Prostate gland (tissue), 2 donors: ENCODE measurements at regions not wholly inside any gene's neighbourhood (a gene's known extent, or its start where the extent isn't known, plus 50 kb on each side); places are given as distances from the start of the nearest gene placed in this dataset.
"Not testable (repeated sequence)": the region's sequence is repeated elsewhere in the genome, so short reads cannot be mapped to it uniquely, and the experiment has no call there.

Experiments used
- DNase-seq: peaks from one replicate; pipeline ENCODE4 v3.0.0-alpha.2; 2019; ENCODE audit warnings: low spot score
- H3K27ac ChIP-seq, 2 donors: fragments of 200-600 bp; sonication (generic); 2 replicates each; pipeline ENCODE4 v1.5.1; 2017 to 2019
- H3K27me3 ChIP-seq: fragments of 200-600 bp; sonication (generic); replicated peaks from 2 replicates; pipeline ENCODE4 v1.5.1; 2019; ENCODE audit not compliant: insufficient read depth
- H3K36me3 ChIP-seq, 2 donors: fragments of 200-600 bp; sonication (generic); 1 replicate in 1 of 2; 2 replicates in 1 of 2; pipeline versions ENCODE4 v1.5.1 to v1.8.1; 2017 to 2019
- H3K4me1 ChIP-seq: fragments of 200-600 bp; sonication (generic); replicated peaks from 2 replicates; pipeline ENCODE4 v1.5.1; 2019
- H3K4me3 ChIP-seq, 2 donors: fragments of 200-600 bp; sonication (generic); 2 replicates each; pipeline ENCODE4 v1.5.1; 2017 to 2019
- H3K9me3 ChIP-seq: fragments of 200-600 bp; sonication (generic); 2 replicates; pipeline ENCODE4 v1.5.1; 2017
- CTCF ChIP-seq, 4 experiments: fragments of 200-600 bp in 2 of 4; fragments of 450-650 bp in 2 of 4; sonication (generic) in 2 of 4; IDR thresholded peaks; 1 replicate in 3 of 4; 2 replicates in 1 of 4; pipeline ENCODE4 v1.5.1; 2016 to 2019; ENCODE audit warnings: antibody characterized with exemption in 4 of 4, mild to moderate bottlenecking in 2 of 4, moderate library complexity in 2 of 4
- POLR2A ChIP-seq: fragments of 450-650 bp; IDR thresholded peaks from one replicate; pipeline ENCODE4 v1.6.1; 2016; ENCODE audit warnings: antibody characterized with exemption, mild to moderate bottlenecking
- POLR2AphosphoS5 ChIP-seq: sonication (generic); formaldehyde crosslinking; IDR thresholded peaks from one replicate; pipeline ENCODE4 v1.6.1; 2017; ENCODE audit warnings: antibody characterized with exemption
- WGBS: methylation state at CpG from one replicate; pipeline ENCODE4 v1.1.5; 2018; 5-methylcytosine and 5-hydroxymethylcytosine counted together
- intact Hi-C: fragments of 100-400 bp; cut with DNase I; formaldehyde crosslinking; loops from one replicate; pipeline ENCODE4 v1.14.2; 2022

DNA sequence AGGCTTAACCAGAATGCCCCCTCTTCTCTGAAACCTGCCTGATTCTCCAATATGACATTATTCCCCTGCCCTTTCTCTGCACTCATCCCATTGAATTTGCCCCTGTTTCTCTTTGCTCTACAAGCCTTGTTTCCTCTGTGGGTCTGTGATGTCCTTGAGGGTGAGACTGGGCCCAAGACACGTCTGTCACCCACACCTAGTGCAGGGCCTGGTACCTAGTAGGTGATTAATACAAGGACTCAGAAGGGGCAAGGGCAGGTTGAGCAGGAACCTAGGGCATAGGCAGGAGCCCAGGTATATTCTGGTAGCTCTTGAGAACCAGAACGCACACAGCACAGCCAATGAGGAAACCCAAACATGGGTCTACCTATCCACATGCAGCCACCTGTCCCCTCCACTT, 81.9 kb upstream of the HMGXB4 start:
- TF ChIP-seq CTCF (IDR thresholded peaks at IDR 0.05) (no peak), POLR2AphosphoS5 (no peak), POLR2A (no peak)
- Histone ChIP-seq H3K4me1 (no peaks in the 10 kb centered on the region), H3K9me3 (no peaks in the 10 kb centered on the region), H3K36me3 (no peaks in the 10 kb centered on the region), H3K27me3 (no peaks in the 10 kb centered on the region), H3K27ac (no peak overlapping the region), H3K4me3 (no peak overlapping the region)
- intact Hi-C loops = no loop called here
- DNase-seq = no peak
- 94% methylated on average over 2 of the region's 2 CpGs for WGBS

GRCh38 chr22:35177811-35178210, 79.5 kb upstream of the HMGXB4 start:
- peak; percentile 51 for DNase-seq
- no peaks in the 10 kb centered on the region for H3K36me3 ChIP-seq
- intact Hi-C loops = no loop called here
- no peaks in the 10 kb centered on the region for H3K27me3 ChIP-seq
- no peaks in the 10 kb centered on the region for H3K4me1 ChIP-seq
- H3K4me3 ChIP-seq = no peak overlapping the region
- WGBS = 82% methylated on average over 2 of the region's 2 CpGs
- H3K9me3 ChIP-seq = no peaks in the 10 kb centered on the region
- H3K27ac ChIP-seq = no peak overlapping the region
- TF ChIP-seq POLR2AphosphoS5 (peak; percentile 34), CTCF (IDR thresholded peaks at IDR 0.05) (peak in 1 of 4 experiments; percentile 19), POLR2A (no peak)

- intact Hi-C loops = no loop called here
- TF ChIP-seq POLR2A (no peak), POLR2AphosphoS5 (no peak), CTCF (IDR thresholded peaks at IDR 0.05) (no peak)
- Histone ChIP-seq H3K27me3 (no peaks in the 10 kb centered on the region), H3K4me3 (no peak overlapping the region), H3K4me1 (no peaks in the 10 kb centered on the region), H3K36me3 (no peaks in the 10 kb centered on the region), H3K27ac (no peak overlapping the region), H3K9me3 (no peaks in the 10 kb centered on the region)
- WGBS = 88% methylated on average over 10 of the region's 10 CpGs
- no peak for DNase-seq
Observed at GRCh38 chr22:35178446-35178845, 78.8 kb upstream of the HMGXB4 start.

DNA sequence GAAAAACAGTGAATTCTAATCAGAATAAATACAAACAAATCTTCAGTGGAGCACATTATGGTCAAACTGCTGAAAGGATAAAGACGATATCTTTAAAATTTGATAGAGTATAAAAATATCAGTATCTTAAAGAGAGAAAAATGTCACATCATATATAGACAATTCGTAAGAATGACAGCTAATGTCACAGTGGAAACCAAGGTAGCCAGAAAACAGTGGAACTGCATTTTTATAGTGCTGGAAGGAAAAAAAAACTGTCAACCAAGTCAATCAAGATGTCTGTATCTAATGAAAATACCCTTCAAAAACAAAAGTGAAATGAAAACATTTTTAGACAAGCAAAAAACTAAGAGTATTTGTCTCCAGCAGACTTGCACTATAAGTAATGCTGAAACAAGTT, 73.4 kb upstream of the HMGXB4 start:
- Histone ChIP-seq H3K4me1 (no peaks in the 10 kb centered on the region), H3K4me3 (no peak overlapping the region), H3K27me3 (no peaks in the 10 kb centered on the region), H3K27ac (no peak overlapping the region), H3K9me3 (no peaks in the 10 kb centered on the region), H3K36me3 (no peaks in the 10 kb centered on the region)
- 43% methylated on average over 2 of the region's 2 CpGs for WGBS
- TF ChIP-seq POLR2AphosphoS5 = no peak
- TF ChIP-seq CTCF (IDR thresholded peaks at IDR 0.05) = no peak
- TF ChIP-seq POLR2A = no peak
- no peak for DNase-seq
- intact Hi-C loops = no loop called here

GRCh38 chr22:35186492-35186891, 70.8 kb upstream of the HMGXB4 start:
- 78% methylated on average over 1 of the region's 1 CpG for WGBS
- no peak for TF ChIP-seq POLR2A
- TF ChIP-seq CTCF (IDR thresholded peaks at IDR 0.05) = no peak
- TF ChIP-seq POLR2AphosphoS5 = no peak
- intact Hi-C loops = no loop called here
- Histone ChIP-seq H3K4me1 (peaks cover 6% of the 10 kb centered on the region), H3K4me3 (no peak overlapping the region), H3K9me3 (no peaks in the 10 kb centered on the region), H3K27ac (no peak overlapping the region), H3K36me3 (no peaks in the 10 kb centered on the region), H3K27me3 (no peaks in the 10 kb centered on the region)
- no peak for DNase-seq

- 100% methylated on average over 1 of the region's 1 CpG for WGBS
- H3K9me3 ChIP-seq, intact Hi-C loops, H3K27ac ChIP-seq, H3K4me3 ChIP-seq, H3K36me3 ChIP-seq, H3K27me3 ChIP-seq, DNase-seq, H3K4me1 ChIP-seq: not testable (repeated sequence)
Observed at GRCh38 chr22:35188930-35189329, 68.4 kb upstream of the HMGXB4 start.
